CD4-positive, alpha-beta T cell (primary cell): ENCODE measurements at regions not wholly inside any gene's neighbourhood (a gene's known extent, or its start where the extent isn't known, plus 50 kb on each side); places are given as distances from the start of the nearest gene placed in this dataset.
A peak's percentile ranks its signal among the peaks of the same experiment; 100 is the strongest.

ENCODE experiments used
- ATAC-seq: fragments of 200-7000 bp; cut with Tn5 transposase; one replicate; pipeline ENCODE4 v1.10.0; 2022; ENCODE audit warnings: mild to moderate bottlenecking; ENCODE audit not compliant: poor library complexity
- CTCF ChIA-PET: fragments of 350-600 bp; sonication (Branson Sonifier 250); formaldehyde crosslinking; loops from one replicate; lab custom pipeline; 2021; ENCODE audit warnings: antibody characterized with exemption, inconsistent platforms; lab: Charles Lee
- POLR2A ChIA-PET: fragments of 350-600 bp; sonication (Branson Sonifier 250); formaldehyde crosslinking; loops from one replicate; lab custom pipeline; 2021; ENCODE audit warnings: antibody characterized with exemption, inconsistent platforms; lab: Charles Lee
- DNase-seq, 14 experiments: peaks; one replicate each; pipeline ENCODE4 v3.0.0-alpha.2; 2013 to 2020; ENCODE audit warnings: mixed read lengths in 2 of 14
- H3K27ac ChIP-seq, 2 donors: one replicate each; pipeline versions ENCODE4 v1.5.1 to v1.7.0; 2013; ENCODE audit warnings: low read length in 2 of 2, low read depth in 1 of 2, mild to moderate bottlenecking in 1 of 2
- H3K27me3 ChIP-seq, 2 experiments: 1 replicate in 1 of 2; 2 replicates in 1 of 2; pipeline versions ENCODE4 v1.6.1 to v1.7.0; 2013; ENCODE audit warnings: low read length in 2 of 2, control low read depth in 1 of 2, mild to moderate bottlenecking in 1 of 2, moderate library complexity in 1 of 2; ENCODE audit not compliant: insufficient read depth in 2 of 2, control insufficient read depth in 1 of 2
- H3K36me3 ChIP-seq: one replicate; pipeline ENCODE4 v1.6.1; 2013; ENCODE audit warnings: low read length, control low read depth; ENCODE audit not compliant: insufficient read depth
- H3K4me1 ChIP-seq: one replicate; pipeline ENCODE4 v1.6.1; 2013; ENCODE audit warnings: low read length, control low read depth; ENCODE audit not compliant: insufficient read depth
- H3K4me3 ChIP-seq: one replicate; pipeline ENCODE4 v1.5.1; 2013; ENCODE audit warnings: mild to moderate bottlenecking, low read length, moderate library complexity
- H3K9me3 ChIP-seq, 2 experiments: 1 replicate in 1 of 2; 2 replicates in 1 of 2; pipeline versions ENCODE4 v1.6.1 to v1.7.0; 2013; ENCODE audit warnings: low read length in 2 of 2, mild to moderate bottlenecking in 2 of 2, control low read depth in 1 of 2, moderate library complexity in 1 of 2; ENCODE audit not compliant: control insufficient read depth in 1 of 2, insufficient read depth in 1 of 2
- H3K27ac Mint-ChIP-seq: one replicate; pipeline ENCODE4 v1.8.0; 2020; ENCODE audit warnings: mixed read lengths
- H3K27me3 Mint-ChIP-seq: one replicate; pipeline ENCODE4 v1.8.0; 2021; ENCODE audit warnings: mixed read lengths
- H3K36me3 Mint-ChIP-seq: one replicate; pipeline ENCODE4 v1.8.0; 2021; ENCODE audit warnings: low read depth, mixed read lengths
- H3K4me1 Mint-ChIP-seq: one replicate; pipeline ENCODE4 v1.8.0; 2021; ENCODE audit warnings: low read depth, mixed read lengths
- H3K4me3 Mint-ChIP-seq: one replicate; pipeline ENCODE4 v1.8.0; 2020; ENCODE audit warnings: mild to moderate bottlenecking, mixed read lengths
- H3K9me3 Mint-ChIP-seq: one replicate; pipeline ENCODE4 v1.8.0; 2020; ENCODE audit warnings: mixed read lengths
- CTCF ChIP-seq: fragments of 200-600 bp; IDR thresholded peaks from one replicate; pipeline ENCODE4 v1.8.0; 2022; ENCODE audit warnings: antibody characterized with exemption, mild to moderate bottlenecking
- intact Hi-C, 2 experiments: fragments of 100-400 bp; cut with DNase I in 1 of 2; cut with micrococcal nuclease in 1 of 2; formaldehyde crosslinking; loops; one replicate each; pipeline versions ENCODE4 v1.15.1 to v1.9.0; 2023 to 2025; cut with DNase I, micrococcal nuclease

GRCh38 chr13:90710164-90710759, 637.2 kb upstream of the MIR17HG start:
- ATAC-seq = no peak
- Mint-ChIP-seq H3K27me3 (no peaks in the 10 kb centered on the region), H3K9me3 (peaks cover 2% of the 10 kb centered on the region), H3K4me1 (no peaks in the 10 kb centered on the region), H3K27ac (no peak overlapping the region), H3K4me3 (no peak overlapping the region), H3K36me3 (no peaks in the 10 kb centered on the region)
- no peak overlapping the region for H3K4me3 ChIP-seq
- no peaks in the 10 kb centered on the region for H3K9me3 ChIP-seq
- CTCF ChIA-PET = no interaction called here
- intact Hi-C loops = no loop called here
- H3K4me1 ChIP-seq = no peaks in the 10 kb centered on the region
- no peak overlapping the region for H3K27ac ChIP-seq
- no peak for TF ChIP-seq CTCF
- no peak for DNase-seq
- no peaks in the 10 kb centered on the region for H3K36me3 ChIP-seq
- POLR2A ChIA-PET = no interaction called here
- H3K27me3 ChIP-seq = no peaks in the 10 kb centered on the region

- no peaks in the 10 kb centered on the region for H3K9me3 ChIP-seq
- Mint-ChIP-seq H3K36me3 (no peaks in the 10 kb centered on the region), H3K4me1 (no peaks in the 10 kb centered on the region), H3K4me3 (no peak overlapping the region), H3K27ac (no peak overlapping the region), H3K9me3 (peaks cover 5% of the 10 kb centered on the region), H3K27me3 (no peaks in the 10 kb centered on the region)
- no peaks in the 10 kb centered on the region for H3K4me1 ChIP-seq
- no peaks in the 10 kb centered on the region for H3K27me3 ChIP-seq
- ATAC-seq = no peak
- no peaks in the 10 kb centered on the region for H3K36me3 ChIP-seq
- DNase-seq = peak in 1 of 14 experiments; percentile 4
- H3K4me3 ChIP-seq = no peak overlapping the region
- TF ChIP-seq CTCF = no peak
- ChIA-PET POLR2A (no interaction called here), CTCF (no interaction called here)
- no peak overlapping the region for H3K27ac ChIP-seq
- intact Hi-C loops = no loop called here
Measured at GRCh38 chr13:90713441-90714133, 633.9 kb upstream of the MIR17HG start.

GRCh38 chr13:90715485-90715884, 632.0 kb upstream of the MIR17HG start:
- Mint-ChIP-seq H3K27ac (no peak overlapping the region), H3K4me1 (no peaks in the 10 kb centered on the region), H3K4me3 (no peak overlapping the region), H3K36me3 (no peaks in the 10 kb centered on the region), H3K9me3 (peaks cover 6% of the 10 kb centered on the region), H3K27me3 (no peaks in the 10 kb centered on the region)
- no peak for DNase-seq
- Histone ChIP-seq H3K4me1 (no peaks in the 10 kb centered on the region), H3K9me3 (no peaks in the 10 kb centered on the region), H3K27me3 (no peaks in the 10 kb centered on the region), H3K36me3 (no peaks in the 10 kb centered on the region), H3K4me3 (no peak overlapping the region), H3K27ac (no peak overlapping the region)
- ATAC-seq = no peak
- TF ChIP-seq CTCF = no peak
- POLR2A ChIA-PET = no interaction called here
- CTCF ChIA-PET = no interaction called here
- intact Hi-C loops = no loop called here
